Effector CD8-positive, alpha-beta T cell (primary cell): ENCODE measurements at regions not wholly inside any gene's neighbourhood (a gene's known extent, or its start where the extent isn't known, plus 50 kb on each side); places are given as distances from the start of the nearest gene placed in this dataset.

Experiments used
- DNase-seq: peaks from one replicate; lab custom pipeline; 2025; lab: John Stamatoyannopoulos, UW

DNA sequence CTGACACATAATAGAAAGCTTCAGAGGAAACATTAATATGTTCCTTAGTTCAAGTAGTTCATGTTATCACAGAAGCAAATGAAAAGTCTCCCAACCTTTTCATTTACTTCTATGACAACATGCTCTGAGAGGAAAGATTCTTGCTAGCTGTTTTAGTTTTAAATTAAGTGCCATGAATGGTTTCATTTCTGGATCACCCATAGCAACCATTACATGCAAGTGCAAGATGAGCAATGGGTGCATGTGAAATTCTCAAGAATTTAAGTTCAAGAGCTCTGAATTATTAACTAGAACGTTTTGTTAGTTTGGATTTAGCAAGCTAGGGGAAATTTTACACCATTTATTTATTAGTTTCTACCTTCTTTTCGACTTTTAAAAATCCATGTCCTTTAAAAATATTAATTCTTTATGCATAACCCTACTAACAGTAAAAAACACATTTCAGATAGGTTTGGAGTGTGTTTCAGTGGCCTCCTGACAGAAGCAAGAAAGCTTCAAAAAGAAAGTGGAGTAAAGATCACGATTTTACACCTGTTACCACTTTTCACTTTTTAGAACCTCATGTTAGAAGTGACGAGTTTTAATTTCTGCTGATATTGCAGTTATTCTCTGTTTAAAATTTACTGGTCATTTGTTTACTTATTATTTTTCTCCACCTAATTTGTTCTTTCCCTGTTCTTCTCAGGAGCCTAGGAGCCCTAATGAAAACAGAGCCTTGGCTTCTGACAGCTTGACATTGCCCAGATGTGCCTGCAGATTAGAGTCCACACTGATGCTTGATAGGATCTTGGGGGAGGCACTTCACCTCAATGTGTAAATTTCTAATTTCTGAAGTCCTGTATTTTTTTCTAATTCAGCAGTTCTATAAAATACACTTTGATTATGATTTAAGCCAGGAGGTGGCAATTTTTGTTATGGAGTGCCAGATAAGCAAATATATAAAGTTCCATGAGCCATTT, 995.3 kb upstream of the PHF14 start:
- no peak for DNase-seq

DNA sequence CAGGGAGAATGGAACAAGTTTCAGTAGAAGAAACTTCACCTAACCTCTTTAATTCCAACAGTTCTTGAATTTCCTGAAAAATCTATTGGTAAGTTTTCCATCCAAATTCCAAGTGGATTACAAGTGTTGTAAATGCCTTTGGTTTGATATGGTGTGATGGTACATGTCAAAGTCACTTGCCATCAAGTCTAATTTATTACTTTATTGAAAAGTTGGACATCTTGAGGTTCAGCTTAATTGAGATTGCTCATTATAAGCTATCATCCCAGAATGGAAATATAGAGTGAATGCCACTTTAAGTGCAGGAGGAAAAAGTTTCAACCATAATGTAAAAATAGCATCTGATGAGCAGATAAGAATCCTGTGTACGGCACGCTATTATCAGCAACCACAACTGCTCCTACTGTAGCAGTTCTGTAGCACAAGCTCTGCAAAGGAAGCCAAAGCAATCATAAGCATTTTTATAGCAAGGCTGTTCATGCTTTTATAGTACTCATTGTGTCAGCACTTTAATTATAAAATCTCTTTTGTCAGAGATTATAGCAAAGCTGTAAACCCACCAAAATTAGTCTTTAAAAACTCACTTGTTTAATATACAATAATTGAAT, 991.8 kb upstream of the PHF14 start:
- no peak for DNase-seq

DNA sequence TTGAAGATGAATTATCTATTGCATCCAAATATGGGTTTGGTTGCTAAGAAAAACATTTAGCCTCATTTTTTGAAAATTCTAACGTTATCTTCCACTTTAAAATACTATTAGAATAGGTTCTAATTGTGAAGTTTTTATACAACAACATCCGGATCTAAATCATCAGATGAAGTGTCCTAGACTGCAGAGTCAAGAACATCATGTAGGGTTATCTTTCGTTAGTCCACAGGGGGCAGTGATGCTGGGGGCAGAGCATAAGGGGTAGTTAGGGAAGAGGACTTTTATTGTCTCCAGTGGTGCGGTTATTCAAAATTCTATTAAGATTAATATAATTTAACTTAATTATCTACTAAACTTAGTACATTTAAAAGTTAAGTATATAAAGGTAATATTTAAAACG, 990.6 kb upstream of the PHF14 start:
- DNase-seq, result no peak

DNA sequence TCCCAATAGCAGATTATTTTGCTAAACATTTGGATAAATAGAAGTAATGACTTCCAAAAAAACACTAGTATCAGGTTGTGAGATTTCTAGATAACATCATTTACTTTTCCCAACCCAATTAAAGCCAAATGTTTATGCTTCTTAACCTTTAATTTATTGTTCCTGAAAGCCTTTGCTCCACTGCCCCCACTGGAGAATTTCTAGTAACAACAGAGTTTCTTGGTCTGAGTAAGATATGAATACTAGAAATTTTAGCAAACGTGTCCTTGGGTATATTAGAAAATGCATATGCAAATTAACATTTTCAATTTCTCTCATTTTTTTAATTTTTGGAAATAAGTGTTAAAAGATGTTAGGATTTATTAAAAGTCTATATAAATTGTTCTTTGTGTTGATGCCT, 958.0 kb upstream of the PHF14 start:
- DNase-seq, result no peak

DNA sequence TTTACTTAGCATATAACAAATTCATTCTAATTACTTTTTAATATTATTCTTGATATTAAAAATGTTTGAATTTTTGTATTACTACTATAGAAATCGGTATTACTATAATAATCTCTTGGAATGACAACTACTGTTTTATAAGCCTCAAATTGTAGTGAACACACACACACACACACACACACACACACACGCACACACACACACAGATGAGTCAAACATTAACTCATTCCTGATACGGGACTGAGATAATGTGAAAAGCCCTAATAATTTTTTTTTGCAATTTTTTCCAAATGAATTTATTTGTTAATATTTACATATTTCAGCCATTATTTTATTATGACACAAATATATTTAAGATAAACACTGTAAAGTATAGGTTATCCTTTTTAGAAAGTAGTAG, 951.2 kb upstream of the PHF14 start:
- DNase-seq, result no peak

DNA sequence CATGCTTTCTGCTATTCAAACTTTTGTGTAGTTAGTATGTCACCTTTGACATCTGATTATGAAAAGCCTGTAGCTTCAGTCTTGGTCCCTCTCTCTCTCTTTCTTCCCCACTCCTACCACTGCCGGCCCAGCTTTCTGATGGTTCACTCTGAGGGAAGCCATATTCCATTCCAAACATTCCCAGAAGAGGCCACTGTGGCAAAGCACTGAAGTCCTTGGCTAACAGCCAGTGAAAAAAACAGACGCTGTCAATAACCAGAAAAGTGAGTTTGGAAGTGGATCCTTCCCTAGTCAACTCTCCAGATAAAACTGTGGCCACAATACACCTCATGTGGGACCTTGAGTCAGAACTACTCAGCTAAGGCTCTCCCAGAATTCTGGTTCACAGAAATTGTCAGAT, 950.7 kb upstream of the PHF14 start:
- no peak for DNase-seq

DNA sequence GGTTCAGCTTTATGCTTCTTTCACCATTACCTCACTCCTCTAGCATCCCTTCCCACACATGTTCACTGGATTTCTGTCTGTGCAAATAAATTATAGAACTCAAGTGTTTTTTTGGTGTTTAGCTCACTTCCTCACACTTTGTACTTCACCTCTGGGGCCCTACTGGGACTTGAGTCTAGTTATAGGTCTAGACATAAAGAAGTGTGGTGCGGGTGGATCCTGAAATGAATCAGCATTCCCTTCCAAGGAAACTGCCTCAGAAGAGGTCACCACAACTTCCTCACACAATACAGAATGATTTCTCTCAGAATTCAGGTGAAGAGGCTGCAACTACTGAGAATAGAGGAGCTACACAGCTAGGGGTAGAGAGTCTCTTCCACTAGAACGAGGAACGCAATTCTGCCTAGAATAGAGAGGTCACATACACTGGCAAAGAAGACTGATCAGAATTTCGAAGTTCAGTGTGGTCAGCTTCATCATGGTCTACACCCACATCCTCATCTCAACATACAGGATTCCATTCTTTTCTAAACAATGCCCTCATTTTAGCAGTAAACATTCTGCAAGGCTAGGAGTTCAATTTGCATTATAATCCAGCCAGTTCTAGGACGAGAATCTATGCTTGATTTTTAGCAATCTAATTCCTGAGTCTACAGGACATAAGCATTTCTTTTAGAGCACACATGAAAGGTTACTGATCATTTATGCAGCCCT, 938.7 kb upstream of the PHF14 start:
- DNase-seq, result no peak

DNA sequence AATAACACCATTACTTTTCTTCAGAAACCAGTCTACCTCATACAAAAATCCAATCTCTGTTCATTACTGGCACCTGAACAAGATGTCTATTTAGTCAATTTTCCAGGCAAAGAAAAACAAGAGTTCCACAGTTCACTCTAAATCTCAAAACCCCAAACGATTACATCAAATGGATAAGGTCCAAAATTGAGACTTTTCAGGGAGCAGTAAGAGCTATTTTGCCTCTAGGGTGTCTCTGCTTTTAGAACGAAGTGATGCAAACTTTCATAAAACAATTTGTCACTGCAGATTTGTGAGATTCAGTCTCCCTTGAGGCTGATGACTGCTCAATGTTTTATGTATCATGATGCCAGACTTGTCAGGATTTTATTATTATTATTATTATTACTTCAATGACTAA, 937.0 kb upstream of the PHF14 start:
- no peak for DNase-seq

DNA sequence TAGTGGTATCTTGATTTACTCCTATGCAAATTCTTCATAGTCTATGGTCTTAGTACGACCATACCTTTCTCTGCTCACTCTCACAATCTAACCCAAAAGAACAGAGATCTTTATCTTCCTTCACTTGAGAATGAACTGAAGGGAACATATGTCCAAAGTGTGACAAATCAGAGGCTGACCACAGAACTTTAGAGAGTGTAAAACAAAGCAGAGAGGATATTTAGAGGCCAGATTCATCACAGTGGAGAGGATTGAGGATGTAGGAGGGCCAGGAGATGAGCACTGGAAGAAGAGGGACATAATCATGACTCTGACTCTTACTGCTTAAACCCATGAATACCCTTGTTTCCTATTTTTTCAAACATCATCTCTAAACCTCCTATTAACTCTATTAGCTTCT, 935.3 kb upstream of the PHF14 start:
- DNase-seq, result no peak

DNA sequence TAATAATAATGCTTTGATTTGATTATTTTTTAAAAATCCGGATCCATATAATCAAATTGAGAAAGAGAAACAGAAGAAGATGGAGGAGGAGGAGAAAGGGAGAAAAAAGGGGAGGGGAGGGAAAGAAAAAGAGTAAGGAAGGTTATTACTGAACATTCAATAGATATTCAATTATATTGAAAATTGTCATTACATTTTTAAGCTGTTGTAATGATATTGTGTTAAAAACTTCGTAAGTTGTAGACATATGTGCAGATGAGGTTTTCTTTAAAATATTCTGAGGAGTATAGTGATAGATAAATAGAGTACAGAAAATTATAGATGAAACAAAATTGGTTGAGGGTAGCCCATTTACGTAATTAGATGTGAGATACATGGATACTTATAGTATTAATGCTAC, 933.0 kb upstream of the PHF14 start:
- no peak for DNase-seq

DNA sequence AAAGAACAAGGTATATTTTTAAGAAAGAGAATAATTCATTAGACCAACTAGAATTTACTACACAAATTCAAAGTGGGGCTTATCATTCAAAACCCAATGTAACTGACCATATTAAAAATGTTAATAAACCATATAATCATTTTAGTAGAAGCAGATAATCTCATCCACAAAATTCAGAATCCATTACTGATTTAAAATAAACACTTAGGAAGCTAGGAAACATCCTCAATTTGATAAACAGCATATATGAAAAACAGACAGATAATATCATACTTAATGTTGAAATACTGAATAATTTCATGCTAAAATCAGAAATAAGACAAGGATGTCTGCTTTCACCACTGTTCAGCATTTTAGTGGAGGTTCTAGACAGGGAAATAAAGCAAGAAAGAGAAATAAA, 902.8 kb upstream of the PHF14 start:
- no peak for DNase-seq

DNA sequence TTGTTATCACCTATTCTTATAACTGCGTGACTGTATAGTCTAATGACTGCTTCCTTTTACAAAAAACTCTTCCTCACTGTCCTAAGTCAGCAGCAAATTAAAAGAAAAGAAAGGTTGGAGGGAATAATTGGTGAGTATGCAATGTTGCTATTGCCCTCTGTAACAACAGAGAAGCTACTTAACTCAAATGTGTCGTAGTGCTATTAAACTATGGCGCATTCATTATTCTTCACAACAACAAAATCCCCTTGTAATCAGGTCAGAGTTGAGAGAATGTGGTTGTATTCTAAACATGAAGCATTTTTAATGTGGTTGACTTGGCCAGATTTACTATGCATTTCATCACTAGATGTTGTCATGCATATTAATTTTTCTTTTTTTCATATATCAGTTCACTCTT, 897.8 kb upstream of the PHF14 start:
- DNase-seq, result no peak

DNA sequence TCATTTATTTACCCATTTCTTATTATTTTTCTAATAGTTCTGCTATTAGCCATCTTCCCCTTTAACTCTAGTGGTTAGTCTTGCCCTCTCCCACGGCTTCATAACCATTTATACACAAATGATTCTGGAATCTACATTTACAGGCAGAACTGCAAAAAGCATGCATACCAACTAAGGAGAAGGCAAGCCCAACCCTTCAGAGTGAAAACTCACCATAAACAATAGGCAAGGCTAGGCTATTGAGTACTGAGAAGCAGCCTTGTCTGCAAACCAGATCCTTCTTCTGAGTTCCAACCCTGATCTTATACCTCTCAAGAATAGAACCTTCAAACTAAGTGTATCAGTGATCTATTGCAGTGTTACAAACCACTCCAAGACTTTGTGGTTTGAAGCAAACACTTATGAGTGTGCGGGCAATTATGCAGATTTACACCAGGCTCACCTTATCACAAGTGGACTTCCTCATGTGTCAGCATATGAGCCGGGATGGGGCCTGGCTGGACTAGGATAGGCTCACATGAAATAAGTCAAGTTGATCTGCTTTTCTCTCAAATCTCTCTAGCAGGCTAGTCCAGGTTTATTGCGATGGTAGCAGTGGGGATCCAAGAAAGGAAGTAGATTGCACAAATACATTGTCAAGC, 896.9 kb upstream of the PHF14 start:
- no peak for DNase-seq

DNA sequence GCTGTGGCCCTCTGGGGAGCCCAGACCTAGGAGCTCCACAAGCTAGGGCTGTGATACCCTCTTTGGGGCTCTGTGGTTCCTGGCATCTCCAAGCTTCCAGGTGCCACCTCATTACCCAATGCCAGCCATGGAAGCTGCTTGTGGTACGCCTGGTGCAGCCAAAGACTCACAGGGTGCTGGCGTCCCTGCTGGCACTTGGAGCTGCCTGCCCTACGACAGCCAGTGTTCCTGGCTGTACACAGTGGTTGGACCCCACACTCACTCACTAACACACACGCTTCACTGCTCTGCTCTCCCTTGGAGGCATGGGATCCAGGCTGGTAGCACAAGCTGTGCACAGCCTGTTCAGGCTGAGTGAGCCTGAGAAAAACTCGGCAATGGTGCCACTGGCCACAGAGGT, 894.1 kb upstream of the PHF14 start:
- DNase-seq, result no peak

DNA sequence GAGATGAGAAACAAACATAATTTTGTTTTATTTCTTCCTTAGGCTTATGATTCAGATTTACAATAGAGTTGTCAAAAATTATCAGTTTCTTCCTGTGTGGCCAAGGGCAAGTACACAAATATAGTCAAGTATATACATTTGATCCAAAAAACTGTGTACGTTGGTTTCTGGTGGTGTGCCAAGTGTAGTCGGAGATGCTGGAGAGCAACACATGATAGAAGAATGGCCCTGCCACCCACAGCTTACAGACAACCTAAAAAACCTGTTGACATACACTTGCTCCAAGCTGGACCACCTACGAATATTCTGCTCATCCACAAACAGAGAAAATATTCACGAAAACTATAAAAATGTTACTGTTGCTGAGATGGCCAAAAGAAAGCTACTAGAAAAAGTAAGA, 890.8 kb upstream of the PHF14 start:
- DNase-seq, result no peak

DNA sequence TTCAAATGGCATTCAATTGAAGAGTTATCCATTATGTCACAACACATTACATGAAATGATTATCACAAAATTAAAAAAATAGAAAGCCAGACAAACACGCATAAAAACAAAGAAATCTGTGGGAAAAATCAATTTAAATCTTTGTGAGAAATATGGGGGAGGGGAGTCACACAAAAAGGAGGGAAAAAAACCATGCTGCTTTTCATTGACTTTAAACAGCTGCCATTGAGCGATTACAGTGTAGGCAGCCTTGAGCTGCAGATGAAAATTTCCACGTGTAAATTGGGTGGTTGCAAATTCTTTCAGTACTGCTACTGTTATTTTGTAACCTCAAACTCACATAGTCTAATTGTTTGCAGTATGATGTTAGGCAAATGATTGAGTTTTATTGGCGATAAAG, 889.9 kb upstream of the PHF14 start:
- DNase-seq, result no peak

DNA sequence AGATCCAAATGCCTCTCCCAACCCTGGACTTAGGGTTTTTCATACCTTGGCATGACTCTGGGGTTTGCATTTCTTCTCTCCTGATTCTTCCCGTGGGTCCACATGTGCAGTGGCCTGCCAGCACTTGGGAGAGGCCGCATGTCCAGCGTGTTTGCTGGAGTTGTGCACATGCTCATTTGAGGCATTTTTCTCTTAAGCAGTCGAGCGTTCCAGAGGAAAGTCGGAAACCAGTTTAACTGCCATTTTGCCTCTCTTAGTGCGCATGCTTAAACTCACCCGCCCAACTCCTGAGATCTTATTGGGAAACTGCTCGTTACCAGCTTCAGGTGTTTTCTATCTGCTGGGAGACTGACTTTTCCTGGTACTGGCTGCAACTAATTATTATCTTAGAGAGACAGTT, 888.4 kb upstream of the PHF14 start:
- DNase-seq, result no peak

DNA sequence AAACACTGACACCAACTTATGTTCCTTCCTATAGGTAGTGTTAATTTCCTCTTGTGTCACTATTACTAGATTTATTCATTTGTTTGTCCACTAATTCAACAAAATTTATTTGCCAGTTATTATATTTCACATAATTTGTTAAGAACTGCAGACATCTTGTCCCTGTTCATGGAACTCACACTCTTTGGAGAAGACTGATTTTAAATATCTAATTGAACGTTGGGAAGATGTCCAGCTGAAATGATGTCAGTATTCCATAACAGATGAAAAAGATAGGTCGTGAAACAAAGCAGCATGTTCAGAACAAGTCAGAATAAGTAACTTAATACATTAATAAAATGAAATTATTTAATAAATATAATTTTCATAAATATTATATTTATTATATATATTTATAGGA, 873.1 kb upstream of the PHF14 start:
- no peak for DNase-seq

DNA sequence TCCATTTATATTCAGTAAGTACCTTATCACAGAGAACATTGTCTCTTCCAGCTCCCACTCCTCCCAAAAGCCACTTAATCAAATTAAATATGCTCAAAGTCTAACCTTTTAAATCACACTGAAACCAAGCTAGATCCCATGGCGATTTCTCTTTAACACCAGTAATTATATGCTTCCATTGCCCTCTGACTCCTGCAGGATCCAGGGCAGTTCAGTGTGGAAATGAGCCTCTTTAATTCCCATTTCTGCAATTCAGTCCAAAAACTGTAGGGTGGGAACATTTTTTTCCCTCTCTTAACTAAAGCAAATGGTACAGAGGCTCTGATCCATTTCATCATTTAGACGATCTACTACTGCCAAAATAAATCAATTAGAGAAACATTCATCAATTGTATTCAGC, 872.3 kb upstream of the PHF14 start:
- no peak for DNase-seq

DNA sequence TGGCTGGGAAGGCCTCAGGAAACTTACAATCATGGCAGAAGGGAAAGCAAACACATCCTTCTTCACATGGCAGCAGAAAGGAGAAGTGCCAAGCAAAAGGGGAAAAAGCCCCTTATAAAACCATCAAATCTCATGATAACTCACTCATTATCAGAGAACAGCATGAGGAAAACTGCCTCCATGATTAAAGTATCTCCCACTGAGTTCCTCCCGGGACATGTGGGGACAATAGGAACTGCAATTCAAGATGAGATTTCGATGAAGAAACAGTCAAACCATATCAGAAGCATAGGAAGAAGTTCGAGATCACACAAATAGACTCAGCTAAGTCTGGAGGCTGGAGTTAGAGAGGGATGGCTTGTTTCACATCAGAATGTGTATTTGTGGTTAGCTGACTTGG, 869.4 kb upstream of the PHF14 start:
- DNase-seq, result no peak

DNA sequence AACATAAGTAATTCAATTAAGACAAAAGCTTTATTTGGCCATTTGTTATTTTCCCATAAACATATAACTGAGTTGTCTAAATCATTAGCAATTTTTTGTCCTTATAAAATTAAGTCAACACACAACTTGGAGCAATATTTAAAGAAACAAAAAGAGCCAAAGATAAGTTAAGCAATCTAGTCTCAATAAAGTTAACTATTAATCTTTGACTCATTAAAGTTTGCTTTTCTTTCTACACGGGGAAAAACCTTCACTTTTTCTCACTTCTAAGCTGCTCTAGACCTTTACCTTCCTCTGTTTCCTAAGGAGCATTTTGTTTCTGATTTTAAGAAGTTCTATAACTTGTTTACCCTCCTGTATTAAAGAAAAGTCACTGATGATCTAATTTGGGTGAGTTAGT, 867.1 kb upstream of the PHF14 start:
- no peak for DNase-seq

DNA sequence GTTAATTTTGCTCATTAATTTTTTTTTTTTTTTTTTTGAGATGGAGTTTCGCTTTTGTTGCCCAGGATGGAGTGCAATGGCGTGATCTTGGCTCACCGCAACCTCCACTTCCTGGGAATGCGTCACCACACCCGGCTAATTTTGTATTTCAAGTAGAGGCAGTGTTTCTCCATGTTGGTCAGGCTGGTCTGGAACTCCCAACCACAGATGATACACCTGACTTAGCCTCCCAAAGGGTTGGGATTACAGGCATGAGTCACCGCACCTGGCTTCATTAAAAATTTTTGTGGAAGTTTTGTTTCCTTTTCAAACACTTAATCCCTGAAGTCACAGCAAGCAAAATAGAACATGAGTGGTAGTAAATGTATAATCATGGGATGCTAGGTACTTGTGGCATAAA, 857.2 kb upstream of the PHF14 start:
- DNase-seq, result no peak

DNA sequence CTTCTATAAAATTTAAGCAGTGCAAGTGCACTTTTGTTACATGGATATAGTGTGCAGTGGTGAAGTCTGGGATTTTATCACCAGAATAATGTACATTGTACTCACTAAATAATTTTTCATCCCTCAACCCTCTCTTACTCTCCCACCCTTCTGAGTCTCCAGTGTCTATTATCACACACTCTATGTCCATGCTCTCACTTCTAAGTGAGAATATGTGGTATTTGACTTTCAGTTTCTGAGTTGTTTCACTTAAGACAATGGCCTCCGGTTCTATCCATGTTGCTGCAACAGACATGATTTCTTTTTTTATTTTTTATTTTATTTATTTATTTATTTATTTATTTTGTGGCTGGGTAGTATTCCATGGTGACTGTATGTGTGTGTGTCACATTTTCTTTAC, 855.9 kb upstream of the PHF14 start:
- DNase-seq, result no peak
